KMS-11 (cell line): ENCODE measurements at regions not wholly inside any gene's neighbourhood (a gene's known extent, or its start where the extent isn't known, plus 50 kb on each side); places are given as distances from the start of the nearest gene placed in this dataset.

Source experiments
- H2AFZ ChIP-seq: fragments of 200-600 bp; sonication (generic); 2 replicates; pipeline ENCODE4 v1.6.1; 2016; ENCODE audit warnings: antibody characterized with exemption, mixed run types, low read depth
- H3K27ac ChIP-seq: fragments of 200-600 bp; sonication (generic); 2 replicates; pipeline ENCODE4 v1.6.1; 2016; ENCODE audit warnings: mild to moderate bottlenecking, mixed run types
- H3K27me3 ChIP-seq: fragments of 200-600 bp; sonication (generic); 2 replicates; pipeline ENCODE4 v1.6.1; 2017; ENCODE audit warnings: mild to moderate bottlenecking, low read depth, mixed run types, moderate library complexity; ENCODE audit not compliant: insufficient read depth
- H3K36me3 ChIP-seq: fragments of 200-600 bp; sonication (generic); 2 replicates; pipeline ENCODE4 v1.6.1; 2017; ENCODE audit warnings: mild to moderate bottlenecking, mixed run types; ENCODE audit not compliant: insufficient read depth
- H3K4me1 ChIP-seq: fragments of 200-600 bp; sonication (generic); 2 replicates; pipeline ENCODE4 v1.6.1; 2016; ENCODE audit warnings: mild to moderate bottlenecking, low read depth, mixed run types; ENCODE audit not compliant: poor library complexity, severe bottlenecking
- H3K4me2 ChIP-seq: fragments of 200-600 bp; sonication (generic); 2 replicates; pipeline ENCODE4 v1.7.0; 2016; ENCODE audit warnings: mild to moderate bottlenecking, mixed run types
- H3K4me3 ChIP-seq: fragments of 200-600 bp; sonication (generic); IDR thresholded peaks from 2 replicates; pipeline ENCODE4 v1.6.1; 2017; ENCODE audit warnings: low read depth, low read length, mixed read lengths; ENCODE audit not compliant: insufficient read depth
- H3K79me2 ChIP-seq: fragments of 200-600 bp; sonication (generic); 2 replicates; pipeline ENCODE4 v1.6.1; 2016; ENCODE audit warnings: low read depth, mixed run types; ENCODE audit not compliant: insufficient read depth
- H3K9ac ChIP-seq: fragments of 200-600 bp; sonication (generic); 2 replicates; pipeline ENCODE4 v1.6.1; 2016; ENCODE audit warnings: mild to moderate bottlenecking, mixed run types
- H4K20me1 ChIP-seq: fragments of 200-600 bp; sonication (generic); 2 replicates; pipeline ENCODE4 v1.6.1; 2016; ENCODE audit warnings: mild to moderate bottlenecking, mixed run types; ENCODE audit not compliant: insufficient read depth
- TF ChIP-seq, protein P1 (sequence below): fragments of 200-600 bp; sonication (generic); conservative IDR thresholded peaks from 2 replicates; pipeline ENCODE4 v1.6.1; 2017; ENCODE audit warnings: low read depth, mild to moderate bottlenecking, antibody characterized with exemption, low read length, moderate library complexity, mixed read lengths

DNA sequence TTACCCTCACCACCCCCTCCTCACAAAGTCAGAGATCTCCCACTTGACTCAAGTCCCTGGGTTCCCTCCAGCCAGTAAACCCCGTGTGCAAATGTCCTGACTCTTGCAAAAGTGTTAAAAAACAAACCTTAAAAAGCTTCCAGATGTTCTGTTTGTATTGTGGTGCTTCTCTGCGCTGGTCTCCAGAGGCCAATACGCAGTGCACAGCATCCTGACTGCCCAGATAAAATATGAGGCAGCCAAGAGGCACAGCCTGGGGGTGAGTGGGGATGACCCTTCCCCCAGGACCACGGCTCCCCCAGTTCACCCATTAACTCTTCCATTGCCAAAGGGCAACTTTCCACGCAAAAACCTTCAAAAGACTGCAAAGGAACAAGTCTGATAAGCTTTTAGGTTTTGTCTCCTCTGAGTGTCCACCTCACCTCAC is 291.8 kb downstream of the SOX9 start:
- Histone ChIP-seq H2AFZ (no peak overlapping the region), H3K27ac (no peak overlapping the region), H3K4me1 (no peaks in the 10 kb centered on the region)

GRCh38 chr17:72413077-72414031 is 292.5 kb downstream of the SOX9 start:
- H4K20me1 ChIP-seq, result no peaks in the 10 kb centered on the region
- no peak overlapping the region for H3K4me2 ChIP-seq
- H3K36me3 ChIP-seq, result no peaks in the 10 kb centered on the region
- TF ChIP-seq, protein P1, sequence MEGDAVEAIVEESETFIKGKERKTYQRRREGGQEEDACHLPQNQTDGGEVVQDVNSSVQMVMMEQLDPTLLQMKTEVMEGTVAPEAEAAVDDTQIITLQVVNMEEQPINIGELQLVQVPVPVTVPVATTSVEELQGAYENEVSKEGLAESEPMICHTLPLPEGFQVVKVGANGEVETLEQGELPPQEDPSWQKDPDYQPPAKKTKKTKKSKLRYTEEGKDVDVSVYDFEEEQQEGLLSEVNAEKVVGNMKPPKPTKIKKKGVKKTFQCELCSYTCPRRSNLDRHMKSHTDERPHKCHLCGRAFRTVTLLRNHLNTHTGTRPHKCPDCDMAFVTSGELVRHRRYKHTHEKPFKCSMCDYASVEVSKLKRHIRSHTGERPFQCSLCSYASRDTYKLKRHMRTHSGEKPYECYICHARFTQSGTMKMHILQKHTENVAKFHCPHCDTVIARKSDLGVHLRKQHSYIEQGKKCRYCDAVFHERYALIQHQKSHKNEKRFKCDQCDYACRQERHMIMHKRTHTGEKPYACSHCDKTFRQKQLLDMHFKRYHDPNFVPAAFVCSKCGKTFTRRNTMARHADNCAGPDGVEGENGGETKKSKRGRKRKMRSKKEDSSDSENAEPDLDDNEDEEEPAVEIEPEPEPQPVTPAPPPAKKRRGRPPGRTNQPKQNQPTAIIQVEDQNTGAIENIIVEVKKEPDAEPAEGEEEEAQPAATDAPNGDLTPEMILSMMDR, result no peak
- H3K4me3 ChIP-seq, result no peak overlapping the region
- no peak overlapping the region for H2AFZ ChIP-seq
- H3K4me1 ChIP-seq, result no peaks in the 10 kb centered on the region
- no peaks in the 10 kb centered on the region for H3K27me3 ChIP-seq
- no peaks in the 10 kb centered on the region for H3K79me2 ChIP-seq
- no peak overlapping the region for H3K27ac ChIP-seq
- H3K9ac ChIP-seq, result no peak overlapping the region

More for the DNA sequence above, 291.8 kb downstream of the SOX9 start:
- Histone ChIP-seq H3K27me3 (no peaks in the 10 kb centered on the region), H3K79me2 (no peaks in the 10 kb centered on the region), H3K9ac (no peak overlapping the region), H3K36me3 (no peaks in the 10 kb centered on the region), H3K4me3 (no peak overlapping the region), H3K4me2 (no peak overlapping the region), H4K20me1 (no peaks in the 10 kb centered on the region)
- TF ChIP-seq, protein P1, result no peak

- H3K36me3 ChIP-seq, result no peaks in the 10 kb centered on the region
- TF ChIP-seq, protein P1, result no peak
- H3K4me2 ChIP-seq, result no peak overlapping the region
- H3K27ac ChIP-seq, result no peak overlapping the region
- no peaks in the 10 kb centered on the region for H4K20me1 ChIP-seq
- peaks cover 3% of the 10 kb centered on the region for H3K4me1 ChIP-seq
- no peaks in the 10 kb centered on the region for H3K27me3 ChIP-seq
- no peaks in the 10 kb centered on the region for H3K79me2 ChIP-seq
- no peak overlapping the region for H3K9ac ChIP-seq
- no peak overlapping the region for H3K4me3 ChIP-seq
- H2AFZ ChIP-seq, result no peak overlapping the region
Measured at GRCh38 chr17:72414032-72414396, 293.2 kb downstream of the SOX9 start.

DNA sequence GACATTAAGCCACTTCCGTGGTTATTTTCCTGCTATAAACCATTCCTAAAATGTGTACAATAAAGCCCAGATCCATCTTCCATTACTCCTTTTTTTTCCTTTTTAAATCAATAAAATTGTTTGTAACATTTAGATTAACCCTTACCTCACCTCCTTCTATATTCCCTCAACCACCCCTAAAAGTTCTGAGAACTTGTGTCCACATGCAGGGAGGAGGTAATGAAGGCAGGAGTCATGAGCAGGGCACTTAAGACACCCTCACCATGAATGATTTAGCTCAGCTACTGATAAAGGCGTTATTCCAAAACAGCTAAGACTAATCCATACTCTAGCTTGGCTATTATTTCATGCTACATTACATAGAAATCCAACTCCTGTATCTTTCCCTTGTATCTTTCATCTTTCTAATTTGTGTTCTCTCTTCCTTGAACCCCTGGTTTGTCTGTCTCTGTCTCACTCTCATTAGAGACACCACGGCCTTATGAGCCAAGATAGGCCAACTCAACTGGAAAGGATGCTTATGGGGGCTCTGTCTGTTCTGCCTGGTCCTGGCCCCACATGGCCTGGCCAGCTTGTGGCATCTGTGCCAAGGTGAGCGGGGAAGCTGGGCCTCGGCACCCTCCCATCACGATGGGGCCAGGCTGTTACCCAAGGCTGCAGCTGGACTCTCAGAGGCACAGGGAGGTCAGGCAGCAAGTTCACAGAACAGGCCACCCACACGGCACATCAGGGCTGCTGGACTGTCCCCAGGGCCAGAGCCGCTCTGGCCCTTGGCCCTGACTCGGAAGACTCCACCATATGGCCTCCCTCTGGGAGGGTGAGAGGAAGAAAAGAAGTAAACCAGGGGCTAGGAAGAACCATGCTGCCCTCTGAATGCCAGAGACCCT is 294.4 kb downstream of the SOX9 start:
- Histone ChIP-seq H2AFZ (no peak overlapping the region), H3K27me3 (no peaks in the 10 kb centered on the region), H3K79me2 (no peaks in the 10 kb centered on the region), H4K20me1 (no peaks in the 10 kb centered on the region), H3K36me3 (no peaks in the 10 kb centered on the region), H3K4me3 (no peak overlapping the region), H3K4me1 (peaks cover 15% of the 10 kb centered on the region), H3K27ac (no peak overlapping the region), H3K9ac (no peak overlapping the region), H3K4me2 (no peak overlapping the region)
- TF ChIP-seq, protein P1, result no peak
